ENCODE measurements at regions not wholly inside any gene's neighbourhood (a gene's known extent, or its start where the extent isn't known, plus 50 kb on each side); places are given as distances from the start of the nearest gene placed in this dataset.

DNA sequence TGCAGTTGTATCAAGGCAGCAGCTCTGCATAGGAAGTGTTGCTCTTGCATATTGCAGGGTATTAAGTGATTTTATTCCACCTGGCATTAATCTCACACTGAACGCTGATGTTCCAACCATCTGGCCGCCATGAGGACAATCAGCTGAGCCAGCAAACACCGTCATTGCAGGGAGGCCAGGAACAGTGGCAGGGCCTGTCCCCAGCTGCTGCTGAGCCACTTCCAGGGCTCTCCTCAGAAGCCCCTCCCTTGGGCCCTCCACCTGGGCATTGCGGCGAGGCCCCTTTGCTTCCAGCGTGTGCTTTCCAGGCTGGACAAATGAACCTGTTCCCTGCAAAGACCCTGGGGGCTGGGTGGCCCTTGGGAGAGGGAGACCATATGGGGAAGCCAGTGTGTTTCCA, 171.6 kb upstream of the C1orf174 start:
- no peaks in the 10 kb centered on the region for H3K27me3 ChIP-seq (ENCODE audit: insufficient read depth, low read length)
- no peaks in the 10 kb centered on the region for H3K79me1 ChIP-seq (ENCODE audit: low read length)
- no peak overlapping the region for H3K18ac ChIP-seq (ENCODE audit: low read length)
- H3K23ac ChIP-seq (ENCODE audit: low read length) = no peak overlapping the region
- WGBS (ENCODE audit: extremely low coverage, insufficient coverage, insufficient read length) = no CpG with 5 or more reads among the region's 6 CpGs
- H4K91ac ChIP-seq (ENCODE audit: low read depth, low read length) = no peak overlapping the region
- H3K4me2 ChIP-seq (ENCODE audit: low read length) = no peak overlapping the region
- H3K4ac ChIP-seq (ENCODE audit: low read depth, low read length) = no peak overlapping the region
- H2AK5ac ChIP-seq (ENCODE audit: low read length) = no peak overlapping the region
- H2AFZ ChIP-seq (ENCODE audit: insufficient read depth, low read length, poor library complexity) = no peak overlapping the region
- H2BK12ac ChIP-seq (ENCODE audit: low read length) = no peak overlapping the region
- no peak overlapping the region for H4K12ac ChIP-seq (ENCODE audit: low read depth, low read length)
- H2BK120ac ChIP-seq (ENCODE audit: insufficient read depth, low read length, poor library complexity) = no peak overlapping the region
- H3K27ac ChIP-seq (ENCODE audit: low read depth, low read length) = no peak overlapping the region
- no peak overlapping the region for H3K9ac ChIP-seq (ENCODE audit: low read length)
- no peak overlapping the region for H4K8ac ChIP-seq (ENCODE audit: low read depth, low read length)
- no peak overlapping the region for H2BK5ac ChIP-seq (ENCODE audit: low read depth, low read length, poor library complexity)
- peaks cover 2% of the 10 kb centered on the region for H3K9me3 ChIP-seq (ENCODE audit: insufficient read depth, low read depth, low read length)
- H3K36me3 ChIP-seq (ENCODE audit: control insufficient read depth in 1 of 2, insufficient read depth in 2 of 2, low read length in 2 of 2) = no peaks in the 10 kb centered on the region
- H3K4me1 ChIP-seq (ENCODE audit: control insufficient read depth in 1 of 2, insufficient read depth in 2 of 2, low read length in 2 of 2) = no peaks in the 10 kb centered on the region
- no peaks in the 10 kb centered on the region for H3K79me2 ChIP-seq (ENCODE audit: control insufficient read depth, insufficient read depth, low read length, poor library complexity)
- no peak overlapping the region for H3K14ac ChIP-seq (ENCODE audit: low read length)
- no peak for DNase-seq
- no peak overlapping the region for H3K4me3 ChIP-seq (ENCODE audit: low read depth, low read length)

DNA sequence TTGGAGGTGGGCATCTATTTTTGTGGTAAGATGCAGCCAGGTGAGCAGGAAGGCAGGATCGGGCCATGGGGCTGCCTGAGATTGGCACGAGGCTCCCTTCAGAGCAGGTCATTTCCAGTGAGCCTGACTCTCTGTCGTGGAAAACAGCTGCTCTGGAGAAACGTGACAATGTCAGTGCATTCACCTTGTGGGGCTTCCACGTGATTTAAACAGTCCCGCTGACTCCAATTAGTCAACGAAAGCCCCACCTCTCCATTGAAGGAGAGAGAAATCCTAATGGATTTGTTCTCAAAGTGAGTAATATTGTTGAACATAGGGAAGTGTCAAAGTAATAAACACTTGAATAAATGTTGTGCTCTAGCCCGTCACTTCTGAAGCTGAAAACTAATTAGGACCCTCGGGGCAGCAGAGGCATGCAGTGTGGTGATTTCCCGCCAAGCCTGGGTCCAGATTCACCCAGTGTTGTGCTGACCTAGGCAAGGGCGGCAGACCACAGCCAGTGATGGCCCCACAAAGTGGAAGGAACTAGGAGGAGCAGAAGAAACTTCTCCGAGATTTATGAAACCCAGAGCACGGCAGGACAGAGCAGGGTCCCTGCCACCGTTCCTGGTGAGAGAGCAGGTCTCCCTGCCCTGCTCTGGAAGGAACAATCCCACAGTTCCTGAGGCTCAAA, 172.5 kb upstream of the C1orf174 start:
- WGBS (ENCODE audit: extremely low coverage, insufficient coverage, insufficient read length) = no CpG with 5 or more reads among the region's 14 CpGs
- Histone ChIP-seq H3K36me3 (ENCODE audit: control insufficient read depth in 1 of 2, insufficient read depth in 2 of 2, low read length in 2 of 2) (no peaks in the 10 kb centered on the region), H3K79me1 (ENCODE audit: low read length) (no peaks in the 10 kb centered on the region), H4K8ac (ENCODE audit: low read depth, low read length) (no peak overlapping the region), H3K4me3 (ENCODE audit: low read depth, low read length) (no peak overlapping the region), H3K23ac (ENCODE audit: low read length) (no peak overlapping the region), H2BK120ac (ENCODE audit: insufficient read depth, low read length, poor library complexity) (no peak overlapping the region), H3K4ac (ENCODE audit: low read depth, low read length) (no peak overlapping the region), H3K9me3 (ENCODE audit: insufficient read depth, low read depth, low read length) (peaks cover under 1% of the 10 kb centered on the region), H3K14ac (ENCODE audit: low read length) (no peak overlapping the region), H3K9ac (ENCODE audit: low read length) (no peak overlapping the region), H2BK12ac (ENCODE audit: low read length) (no peak overlapping the region), H2AK5ac (ENCODE audit: low read length) (no peak overlapping the region), H3K18ac (ENCODE audit: low read length) (no peak overlapping the region), H3K4me2 (ENCODE audit: low read length) (no peak overlapping the region), H4K12ac (ENCODE audit: low read depth, low read length) (no peak overlapping the region), H2BK5ac (ENCODE audit: low read depth, low read length, poor library complexity) (no peak overlapping the region), H2AFZ (ENCODE audit: insufficient read depth, low read length, poor library complexity) (no peak overlapping the region), H4K91ac (ENCODE audit: low read depth, low read length) (no peak overlapping the region), H3K27ac (ENCODE audit: low read depth, low read length) (no peak overlapping the region), H3K79me2 (ENCODE audit: control insufficient read depth, insufficient read depth, low read length, poor library complexity) (no peaks in the 10 kb centered on the region), H3K4me1 (ENCODE audit: control insufficient read depth in 1 of 2, insufficient read depth in 2 of 2, low read length in 2 of 2) (no peaks in the 10 kb centered on the region), H3K27me3 (ENCODE audit: insufficient read depth, low read length) (no peaks in the 10 kb centered on the region)
- DNase-seq = no peak

DNA sequence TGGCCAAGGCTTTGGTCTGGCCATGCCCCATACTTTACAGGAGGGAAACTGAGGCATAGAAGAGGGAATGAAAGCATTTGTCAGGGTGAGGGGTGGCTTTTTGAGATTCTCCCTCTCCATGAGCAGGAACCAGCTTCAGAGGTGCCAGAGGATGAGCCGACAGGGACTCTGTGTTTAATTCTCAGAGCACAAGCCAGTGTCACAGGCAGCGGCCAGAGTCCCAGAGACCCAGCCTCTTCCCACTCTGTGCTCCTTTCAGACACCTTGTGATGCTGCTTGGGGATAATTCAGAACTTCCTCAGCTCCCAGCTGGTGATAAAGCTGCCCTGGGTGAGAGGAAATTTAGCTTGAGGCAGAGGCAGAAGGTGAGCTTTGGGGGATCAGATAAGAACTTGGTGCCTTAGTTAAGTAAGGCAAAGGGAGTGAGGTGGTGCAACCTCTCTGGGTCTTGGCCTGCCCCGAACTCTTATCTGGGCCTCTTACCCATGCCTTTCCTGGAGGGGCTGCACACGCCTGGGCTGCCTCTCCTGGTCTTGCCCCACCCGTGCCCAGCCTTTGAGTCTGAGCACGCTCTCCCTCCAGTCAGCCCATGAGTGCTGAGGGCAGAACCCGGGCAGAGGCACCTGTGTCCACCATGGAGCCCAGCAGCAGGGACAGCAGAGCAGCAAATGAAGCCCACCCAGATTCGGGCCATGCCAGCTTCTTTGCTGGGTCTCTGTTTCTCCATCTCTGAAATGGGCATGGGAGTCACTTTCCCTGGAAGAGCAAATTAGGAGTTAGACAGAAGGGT, 175.6 kb upstream of the C1orf174 start:
- no peak overlapping the region for H2AK5ac ChIP-seq (ENCODE audit: low read length)
- H2BK120ac ChIP-seq (ENCODE audit: insufficient read depth, low read length, poor library complexity) = no peak overlapping the region
- no peaks in the 10 kb centered on the region for H3K79me1 ChIP-seq (ENCODE audit: low read length)
- H4K8ac ChIP-seq (ENCODE audit: low read depth, low read length) = no peak overlapping the region
- no peaks in the 10 kb centered on the region for H3K36me3 ChIP-seq (ENCODE audit: control insufficient read depth in 1 of 2, insufficient read depth in 2 of 2, low read length in 2 of 2)
- H3K4me3 ChIP-seq (ENCODE audit: low read depth, low read length) = no peak overlapping the region
- H4K91ac ChIP-seq (ENCODE audit: low read depth, low read length) = no peak overlapping the region
- H2AFZ ChIP-seq (ENCODE audit: insufficient read depth, low read length, poor library complexity) = no peak overlapping the region
- no peak overlapping the region for H4K12ac ChIP-seq (ENCODE audit: low read depth, low read length)
- no peaks in the 10 kb centered on the region for H3K27me3 ChIP-seq (ENCODE audit: insufficient read depth, low read length)
- H3K27ac ChIP-seq (ENCODE audit: low read depth, low read length) = no peak overlapping the region
- no peak for DNase-seq
- H3K18ac ChIP-seq (ENCODE audit: low read length) = no peak overlapping the region
- H2BK12ac ChIP-seq (ENCODE audit: low read length) = no peak overlapping the region
- H3K4me1 ChIP-seq (ENCODE audit: control insufficient read depth in 1 of 2, insufficient read depth in 2 of 2, low read length in 2 of 2) = no peaks in the 10 kb centered on the region
- no peak overlapping the region for H3K9ac ChIP-seq (ENCODE audit: low read length)
- no peak overlapping the region for H3K23ac ChIP-seq (ENCODE audit: low read length)
- no peak overlapping the region for H2BK5ac ChIP-seq (ENCODE audit: low read depth, low read length, poor library complexity)
- no peak overlapping the region for H3K4ac ChIP-seq (ENCODE audit: low read depth, low read length)
- H3K4me2 ChIP-seq (ENCODE audit: low read length) = no peak overlapping the region
- WGBS (ENCODE audit: extremely low coverage, insufficient coverage, insufficient read length) = no CpG with 5 or more reads among the region's 8 CpGs
- H3K14ac ChIP-seq (ENCODE audit: low read length) = no peak overlapping the region
- H3K79me2 ChIP-seq (ENCODE audit: control insufficient read depth, insufficient read depth, low read length, poor library complexity) = no peaks in the 10 kb centered on the region
- H3K9me3 ChIP-seq (ENCODE audit: insufficient read depth, low read depth, low read length) = peaks cover 3% of the 10 kb centered on the region

DNA sequence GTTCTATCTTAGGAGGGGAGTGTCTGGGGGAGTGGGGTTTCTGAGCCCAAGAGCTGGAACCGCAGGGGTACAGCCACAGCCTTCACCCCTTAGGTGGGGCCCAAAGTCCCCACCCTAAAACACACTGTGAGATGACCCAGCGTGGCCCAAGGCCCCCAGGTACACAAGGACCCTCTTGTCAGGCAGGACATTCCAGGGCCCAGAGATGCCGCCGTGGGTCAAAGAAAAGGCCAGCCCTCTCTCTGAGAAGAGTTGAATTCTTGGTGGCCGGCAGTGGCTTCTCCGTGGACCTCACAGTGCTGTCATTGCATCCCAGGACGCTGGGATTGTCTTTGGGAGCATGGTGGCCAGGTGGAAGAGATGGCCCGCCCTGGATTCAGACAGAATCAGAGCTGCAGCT, 176.3 kb upstream of the C1orf174 start:
- H2BK12ac ChIP-seq (ENCODE audit: low read length) = no peak overlapping the region
- H4K12ac ChIP-seq (ENCODE audit: low read depth, low read length) = no peak overlapping the region
- no peak overlapping the region for H3K9ac ChIP-seq (ENCODE audit: low read length)
- no peak overlapping the region for H3K4ac ChIP-seq (ENCODE audit: low read depth, low read length)
- H2AFZ ChIP-seq (ENCODE audit: insufficient read depth, low read length, poor library complexity) = no peak overlapping the region
- no peak overlapping the region for H4K8ac ChIP-seq (ENCODE audit: low read depth, low read length)
- H3K79me2 ChIP-seq (ENCODE audit: control insufficient read depth, insufficient read depth, low read length, poor library complexity) = no peaks in the 10 kb centered on the region
- no peak overlapping the region for H2BK120ac ChIP-seq (ENCODE audit: insufficient read depth, low read length, poor library complexity)
- no peak overlapping the region for H4K91ac ChIP-seq (ENCODE audit: low read depth, low read length)
- no peak overlapping the region for H3K23ac ChIP-seq (ENCODE audit: low read length)
- no peak overlapping the region for H3K18ac ChIP-seq (ENCODE audit: low read length)
- H3K4me1 ChIP-seq (ENCODE audit: control insufficient read depth in 1 of 2, insufficient read depth in 2 of 2, low read length in 2 of 2) = no peaks in the 10 kb centered on the region
- H3K14ac ChIP-seq (ENCODE audit: low read length) = no peak overlapping the region
- no peak overlapping the region for H3K4me3 ChIP-seq (ENCODE audit: low read depth, low read length)
- H3K9me3 ChIP-seq (ENCODE audit: insufficient read depth, low read depth, low read length) = peaks cover 6% of the 10 kb centered on the region
- no peak overlapping the region for H2BK5ac ChIP-seq (ENCODE audit: low read depth, low read length, poor library complexity)
- no peaks in the 10 kb centered on the region for H3K36me3 ChIP-seq (ENCODE audit: control insufficient read depth in 1 of 2, insufficient read depth in 2 of 2, low read length in 2 of 2)
- no CpG with 5 or more reads among the region's 8 CpGs for WGBS (ENCODE audit: extremely low coverage, insufficient coverage, insufficient read length)
- no peaks in the 10 kb centered on the region for H3K27me3 ChIP-seq (ENCODE audit: insufficient read depth, low read length)
- no peak for DNase-seq
- H3K4me2 ChIP-seq (ENCODE audit: low read length) = no peak overlapping the region
- no peaks in the 10 kb centered on the region for H3K79me1 ChIP-seq (ENCODE audit: low read length)
- no peak overlapping the region for H3K27ac ChIP-seq (ENCODE audit: low read depth, low read length)
- H2AK5ac ChIP-seq (ENCODE audit: low read length) = no peak overlapping the region

Data from trophoblast cell (in vitro differentiated cells and primary cell).